ENCODE measurements at regions not wholly inside any gene's neighbourhood (a gene's known extent, or its start where the extent isn't known, plus 50 kb on each side); places are given as distances from the start of the nearest gene placed in this dataset.

DNA sequence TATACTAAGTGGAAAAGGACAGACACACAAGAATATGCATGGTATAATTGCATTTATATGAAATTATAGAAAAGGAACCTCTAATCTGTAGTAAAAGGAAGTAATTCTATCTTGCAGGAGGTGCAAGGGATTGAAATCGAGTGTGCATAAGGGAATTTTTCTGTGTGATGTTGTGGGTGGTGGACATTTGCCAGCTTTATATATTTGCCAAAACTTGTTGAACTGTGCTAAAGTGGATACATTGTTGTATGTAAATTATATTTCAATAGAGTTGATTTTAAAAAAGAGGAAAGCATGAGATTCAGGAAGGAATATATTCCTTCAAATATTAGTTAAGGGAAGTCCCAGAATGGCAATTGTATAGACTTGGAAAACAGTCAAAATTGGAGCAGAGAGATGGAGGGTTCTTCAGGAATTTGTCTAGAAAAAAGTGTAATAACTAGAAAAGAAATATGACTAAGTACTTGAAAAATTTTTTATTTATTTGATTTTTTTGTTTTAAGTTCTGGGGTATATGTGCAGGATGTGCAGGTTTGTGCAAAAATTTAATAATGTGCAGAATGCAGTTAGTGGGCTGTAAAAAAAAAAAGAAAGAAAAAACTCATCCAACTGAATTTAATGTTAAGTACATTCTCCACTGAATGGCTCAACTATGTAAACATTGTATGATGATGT is 96.1 kb downstream of the ARL4A start:
- Histone ChIP-seq H3K4me3 (ENCODE audit: low read depth in 1 of 3, low read length in 3 of 3) (no peak overlapping the region), H3K9ac (ENCODE audit: low read depth in 1 of 2, low read length in 2 of 2) (no peak overlapping the region), H3K4me1 (ENCODE audit: control insufficient read depth in 4 of 4, insufficient read depth in 4 of 4, low read length in 3 of 4) (no peaks in the 10 kb centered on the region), H3K9me3 (ENCODE audit: control insufficient read depth in 4 of 4, low read length in 3 of 4) (no peaks in the 10 kb centered on the region), H3K36me3 (ENCODE audit: control insufficient read depth in 4 of 4, insufficient read depth in 3 of 4, low read depth in 1 of 4, low read length in 3 of 4) (no peaks in the 10 kb centered on the region), H3K27me3 (ENCODE audit: control insufficient read depth in 4 of 4, insufficient read depth in 4 of 4, low read length in 3 of 4) (no peaks in the 10 kb centered on the region), H3K27ac (ENCODE audit: low read depth in 1 of 2, low read length in 2 of 2) (no peak overlapping the region)
- 53% methylated on average over 1 of the region's 1 CpG for WGBS
- TF ChIP-seq FOXA1 (IDR thresholded peaks at IDR 0.05): no peak
- no peak for TF ChIP-seq SP1 (IDR thresholded peaks at IDR 0.05)
- no peak for TF ChIP-seq YY1 (IDR thresholded peaks at IDR 0.05)
- TF ChIP-seq, protein P1, sequence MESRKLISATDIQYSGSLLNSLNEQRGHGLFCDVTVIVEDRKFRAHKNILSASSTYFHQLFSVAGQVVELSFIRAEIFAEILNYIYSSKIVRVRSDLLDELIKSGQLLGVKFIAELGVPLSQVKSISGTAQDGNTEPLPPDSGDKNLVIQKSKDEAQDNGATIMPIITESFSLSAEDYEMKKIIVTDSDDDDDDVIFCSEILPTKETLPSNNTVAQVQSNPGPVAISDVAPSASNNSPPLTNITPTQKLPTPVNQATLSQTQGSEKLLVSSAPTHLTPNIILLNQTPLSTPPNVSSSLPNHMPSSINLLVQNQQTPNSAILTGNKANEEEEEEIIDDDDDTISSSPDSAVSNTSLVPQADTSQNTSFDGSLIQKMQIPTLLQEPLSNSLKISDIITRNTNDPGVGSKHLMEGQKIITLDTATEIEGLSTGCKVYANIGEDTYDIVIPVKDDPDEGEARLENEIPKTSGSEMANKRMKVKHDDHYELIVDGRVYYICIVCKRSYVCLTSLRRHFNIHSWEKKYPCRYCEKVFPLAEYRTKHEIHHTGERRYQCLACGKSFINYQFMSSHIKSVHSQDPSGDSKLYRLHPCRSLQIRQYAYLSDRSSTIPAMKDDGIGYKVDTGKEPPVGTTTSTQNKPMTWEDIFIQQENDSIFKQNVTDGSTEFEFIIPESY (IDR thresholded peaks at IDR 0.05): no peak
- TF ChIP-seq, protein P2, sequence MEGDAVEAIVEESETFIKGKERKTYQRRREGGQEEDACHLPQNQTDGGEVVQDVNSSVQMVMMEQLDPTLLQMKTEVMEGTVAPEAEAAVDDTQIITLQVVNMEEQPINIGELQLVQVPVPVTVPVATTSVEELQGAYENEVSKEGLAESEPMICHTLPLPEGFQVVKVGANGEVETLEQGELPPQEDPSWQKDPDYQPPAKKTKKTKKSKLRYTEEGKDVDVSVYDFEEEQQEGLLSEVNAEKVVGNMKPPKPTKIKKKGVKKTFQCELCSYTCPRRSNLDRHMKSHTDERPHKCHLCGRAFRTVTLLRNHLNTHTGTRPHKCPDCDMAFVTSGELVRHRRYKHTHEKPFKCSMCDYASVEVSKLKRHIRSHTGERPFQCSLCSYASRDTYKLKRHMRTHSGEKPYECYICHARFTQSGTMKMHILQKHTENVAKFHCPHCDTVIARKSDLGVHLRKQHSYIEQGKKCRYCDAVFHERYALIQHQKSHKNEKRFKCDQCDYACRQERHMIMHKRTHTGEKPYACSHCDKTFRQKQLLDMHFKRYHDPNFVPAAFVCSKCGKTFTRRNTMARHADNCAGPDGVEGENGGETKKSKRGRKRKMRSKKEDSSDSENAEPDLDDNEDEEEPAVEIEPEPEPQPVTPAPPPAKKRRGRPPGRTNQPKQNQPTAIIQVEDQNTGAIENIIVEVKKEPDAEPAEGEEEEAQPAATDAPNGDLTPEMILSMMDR (IDR thresholded peaks at IDR 0.05; ENCODE audit: low read depth, low read length, missing input control): no peak
- TF ChIP-seq JUND (IDR thresholded peaks at IDR 0.05): no peak
- TF ChIP-seq EGR1 (IDR thresholded peaks at IDR 0.05; ENCODE audit: low read depth in 2 of 2): no peak
- TF ChIP-seq, protein P3, sequence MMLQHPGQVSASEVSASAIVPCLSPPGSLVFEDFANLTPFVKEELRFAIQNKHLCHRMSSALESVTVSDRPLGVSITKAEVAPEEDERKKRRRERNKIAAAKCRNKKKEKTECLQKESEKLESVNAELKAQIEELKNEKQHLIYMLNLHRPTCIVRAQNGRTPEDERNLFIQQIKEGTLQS (IDR thresholded peaks at IDR 0.05): no peak
- no peak for TF ChIP-seq HNF4G (IDR thresholded peaks at IDR 0.05)
- TF ChIP-seq, protein P4, sequence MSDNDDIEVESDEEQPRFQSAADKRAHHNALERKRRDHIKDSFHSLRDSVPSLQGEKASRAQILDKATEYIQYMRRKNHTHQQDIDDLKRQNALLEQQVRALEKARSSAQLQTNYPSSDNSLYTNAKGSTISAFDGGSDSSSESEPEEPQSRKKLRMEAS (IDR thresholded peaks at IDR 0.05): no peak
- DNase-seq (ENCODE audit: low spot score): no peak

DNA sequence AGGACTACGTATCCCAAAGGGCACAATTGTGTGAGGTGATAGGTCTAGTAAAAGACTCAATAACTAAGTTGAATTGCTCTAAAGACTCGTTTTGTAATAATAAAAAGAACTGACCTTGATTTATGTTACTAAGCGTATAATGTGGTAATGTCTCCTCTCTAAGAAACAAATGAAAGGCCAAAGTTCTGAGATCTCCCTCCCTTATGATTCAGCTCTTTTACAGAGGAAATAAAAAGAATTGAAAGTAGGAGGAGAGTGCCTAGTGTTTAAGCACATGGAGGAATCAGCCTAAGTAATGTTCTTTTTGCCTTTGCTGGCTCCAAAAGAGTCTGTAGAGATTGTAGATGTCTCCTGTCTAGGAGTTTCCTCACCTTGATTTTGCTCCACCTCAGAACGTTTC is 98.0 kb downstream of the ARL4A start:
- Histone ChIP-seq H3K36me3 (ENCODE audit: control insufficient read depth in 4 of 4, insufficient read depth in 3 of 4, low read depth in 1 of 4, low read length in 3 of 4) (no peaks in the 10 kb centered on the region), H3K4me1 (ENCODE audit: control insufficient read depth in 4 of 4, insufficient read depth in 4 of 4, low read length in 3 of 4) (no peaks in the 10 kb centered on the region), H3K27me3 (ENCODE audit: control insufficient read depth in 4 of 4, insufficient read depth in 4 of 4, low read length in 3 of 4) (no peaks in the 10 kb centered on the region), H3K9ac (ENCODE audit: low read depth in 1 of 2, low read length in 2 of 2) (no peak overlapping the region), H3K9me3 (ENCODE audit: control insufficient read depth in 4 of 4, low read length in 3 of 4) (no peaks in the 10 kb centered on the region), H3K4me3 (ENCODE audit: low read depth in 1 of 3, low read length in 3 of 3) (no peak overlapping the region), H3K27ac (ENCODE audit: low read depth in 1 of 2, low read length in 2 of 2) (no peak overlapping the region)
- DNase-seq (ENCODE audit: low spot score): no peak
- TF ChIP-seq GABPA (IDR thresholded peaks at IDR 0.05 in 1 of 2, conservative IDR thresholded peaks at IDR 0.05 in 1 of 2) (no peak), RXRA (IDR thresholded peaks at IDR 0.05) (no peak), JUND (IDR thresholded peaks at IDR 0.05) (no peak), RAD21 (IDR thresholded peaks at IDR 0.05) (no peak)
- 83% methylated on average over 4 of the region's 4 CpGs for WGBS

DNA sequence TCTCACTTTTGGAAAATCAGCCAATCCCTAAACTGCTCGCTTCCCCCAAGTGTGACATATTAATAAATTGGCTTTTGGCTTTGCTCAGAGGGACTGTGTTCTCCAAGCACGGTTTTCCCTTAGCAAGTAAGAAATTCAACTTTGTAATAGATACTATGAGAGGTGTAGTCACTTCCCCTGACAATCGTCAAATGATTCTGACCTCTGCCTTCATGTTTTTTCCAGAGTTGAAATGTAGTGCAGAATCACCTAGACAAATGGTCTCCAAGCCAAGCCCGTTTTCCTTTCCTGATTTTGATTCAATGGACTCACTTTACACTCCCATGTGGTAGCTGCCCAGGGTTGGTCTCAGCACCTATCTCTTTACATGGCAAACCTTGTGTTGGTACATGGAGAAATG is 99.1 kb downstream of the ARL4A start:
- no peak overlapping the region for H3K4me3 ChIP-seq (ENCODE audit: low read depth in 1 of 3, low read length in 3 of 3)
- TF ChIP-seq HNF4G (IDR thresholded peaks at IDR 0.05) (no peak), FOXA1 (IDR thresholded peaks at IDR 0.05) (no peak), TAF1 (conservative IDR thresholded peaks at IDR 0.05) (no peak), EGR1 (IDR thresholded peaks at IDR 0.05; ENCODE audit: low read depth in 2 of 2) (no peak), RXRA (IDR thresholded peaks at IDR 0.05) (no peak), RAD21 (IDR thresholded peaks at IDR 0.05) (no peak), FOXA2 (IDR thresholded peaks at IDR 0.05) (no peak), GABPA (IDR thresholded peaks at IDR 0.05 in 1 of 2, conservative IDR thresholded peaks at IDR 0.05 in 1 of 2) (no peak)
- TF ChIP-seq, protein P4 (IDR thresholded peaks at IDR 0.05): no peak
- TF ChIP-seq, protein P2 (IDR thresholded peaks at IDR 0.05; ENCODE audit: low read depth, low read length, missing input control): no peak
- TF ChIP-seq, protein P5, sequence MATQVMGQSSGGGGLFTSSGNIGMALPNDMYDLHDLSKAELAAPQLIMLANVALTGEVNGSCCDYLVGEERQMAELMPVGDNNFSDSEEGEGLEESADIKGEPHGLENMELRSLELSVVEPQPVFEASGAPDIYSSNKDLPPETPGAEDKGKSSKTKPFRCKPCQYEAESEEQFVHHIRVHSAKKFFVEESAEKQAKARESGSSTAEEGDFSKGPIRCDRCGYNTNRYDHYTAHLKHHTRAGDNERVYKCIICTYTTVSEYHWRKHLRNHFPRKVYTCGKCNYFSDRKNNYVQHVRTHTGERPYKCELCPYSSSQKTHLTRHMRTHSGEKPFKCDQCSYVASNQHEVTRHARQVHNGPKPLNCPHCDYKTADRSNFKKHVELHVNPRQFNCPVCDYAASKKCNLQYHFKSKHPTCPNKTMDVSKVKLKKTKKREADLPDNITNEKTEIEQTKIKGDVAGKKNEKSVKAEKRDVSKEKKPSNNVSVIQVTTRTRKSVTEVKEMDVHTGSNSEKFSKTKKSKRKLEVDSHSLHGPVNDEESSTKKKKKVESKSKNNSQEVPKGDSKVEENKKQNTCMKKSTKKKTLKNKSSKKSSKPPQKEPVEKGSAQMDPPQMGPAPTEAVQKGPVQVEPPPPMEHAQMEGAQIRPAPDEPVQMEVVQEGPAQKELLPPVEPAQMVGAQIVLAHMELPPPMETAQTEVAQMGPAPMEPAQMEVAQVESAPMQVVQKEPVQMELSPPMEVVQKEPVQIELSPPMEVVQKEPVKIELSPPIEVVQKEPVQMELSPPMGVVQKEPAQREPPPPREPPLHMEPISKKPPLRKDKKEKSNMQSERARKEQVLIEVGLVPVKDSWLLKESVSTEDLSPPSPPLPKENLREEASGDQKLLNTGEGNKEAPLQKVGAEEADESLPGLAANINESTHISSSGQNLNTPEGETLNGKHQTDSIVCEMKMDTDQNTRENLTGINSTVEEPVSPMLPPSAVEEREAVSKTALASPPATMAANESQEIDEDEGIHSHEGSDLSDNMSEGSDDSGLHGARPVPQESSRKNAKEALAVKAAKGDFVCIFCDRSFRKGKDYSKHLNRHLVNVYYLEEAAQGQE (IDR thresholded peaks at IDR 0.05): no peak
- H3K9me3 ChIP-seq (ENCODE audit: control insufficient read depth in 4 of 4, low read length in 3 of 4): no peaks in the 10 kb centered on the region
- H3K9ac ChIP-seq (ENCODE audit: low read depth in 1 of 2, low read length in 2 of 2): no peak overlapping the region
- no peaks in the 10 kb centered on the region for H3K27me3 ChIP-seq (ENCODE audit: control insufficient read depth in 4 of 4, insufficient read depth in 4 of 4, low read length in 3 of 4)
- no peak for DNase-seq (ENCODE audit: low spot score)
- 83% methylated on average over 4 of the region's 4 CpGs for WGBS
- no peaks in the 10 kb centered on the region for H3K4me1 ChIP-seq (ENCODE audit: control insufficient read depth in 4 of 4, insufficient read depth in 4 of 4, low read length in 3 of 4)
- no peaks in the 10 kb centered on the region for H3K36me3 ChIP-seq (ENCODE audit: control insufficient read depth in 4 of 4, insufficient read depth in 3 of 4, low read depth in 1 of 4, low read length in 3 of 4)
- no peak overlapping the region for H3K27ac ChIP-seq (ENCODE audit: low read depth in 1 of 2, low read length in 2 of 2)

All from liver (tissue), 8 donors.